ENCODE measurements at regions not wholly inside any gene's neighbourhood (a gene's known extent, or its start where the extent isn't known, plus 50 kb on each side); places are given as distances from the start of the nearest gene placed in this dataset.

- TF ChIP-seq PKNOX1 (IDR thresholded peaks at IDR 0.05) (no peak), TARDBP (IDR thresholded peaks at IDR 0.05) (no peak), ELF4 (IDR thresholded peaks at IDR 0.05) (no peak), SUZ12 (IDR thresholded peaks at IDR 0.05) (no peak), HDGF (IDR thresholded peaks at IDR 0.05; ENCODE audit: borderline replicate concordance) (no peak)
Measured at GRCh38 chr15:27608248-27608647, 490.9 kb downstream of the OCA2 start.

Measured in HEK293T (cell line).